ENCODE measurements at regions not wholly inside any gene's neighbourhood (a gene's known extent, or its start where the extent isn't known, plus 50 kb on each side); places are given as distances from the start of the nearest gene placed in this dataset.

GRCh38 chr21:14677013-14677412 lies 130.9 kb upstream of the SAMSN1 start:
- TF ChIP-seq CTCF (IDR thresholded peaks at IDR 0.05) (no peak), POLR2A (IDR thresholded peaks at IDR 0.05) (no peak)
